K562 (cell line): ENCODE measurements at regions not wholly inside any gene's neighbourhood (a gene's known extent, or its start where the extent isn't known, plus 50 kb on each side); places are given as distances from the start of the nearest gene placed in this dataset.

Experiments used
- BCOR ChIP-seq: fragments of 450-650 bp; IDR thresholded peaks from 2 replicates; pipeline ENCODE4 v1.6.1; 2016
- SAFB2 ChIP-seq: fragments of 200-400 bp; formaldehyde crosslinking; IDR thresholded peaks from 2 replicates; pipeline ENCODE4 v1.6.1; 2018; ENCODE audit warnings: borderline replicate concordance, low read length, low read depth, moderate library complexity; ENCODE audit not compliant: severe bottlenecking
- TF ChIP-seq, protein P1 (sequence below), 2 experiments: IDR thresholded peaks in 1 of 2; conservative IDR thresholded peaks in 1 of 2; 2 replicates each; pipeline ENCODE4 v1.6.1; 2016; ENCODE audit warnings: low read depth in 2 of 2, mild to moderate bottlenecking in 1 of 2, missing compliant biosample characterization in 1 of 2, missing genetic modification characterization in 1 of 2, moderate library complexity in 1 of 2
- TF ChIP-seq, protein P2 (sequence below), 2 experiments: IDR thresholded peaks; 2 replicates each; pipeline ENCODE4 v1.6.1; 2011; ENCODE audit warnings: borderline replicate concordance in 1 of 2, control low read depth in 1 of 2, low read depth in 1 of 2, low read length in 1 of 2, mild to moderate bottlenecking in 1 of 2, mixed read lengths in 1 of 2, moderate library complexity in 1 of 2; ENCODE audit not compliant: insufficient read depth in 1 of 2, insufficient read length in 1 of 2, poor library complexity in 1 of 2, severe bottlenecking in 1 of 2; ENCODE audit errors: extremely low read depth in 1 of 2

DNA sequence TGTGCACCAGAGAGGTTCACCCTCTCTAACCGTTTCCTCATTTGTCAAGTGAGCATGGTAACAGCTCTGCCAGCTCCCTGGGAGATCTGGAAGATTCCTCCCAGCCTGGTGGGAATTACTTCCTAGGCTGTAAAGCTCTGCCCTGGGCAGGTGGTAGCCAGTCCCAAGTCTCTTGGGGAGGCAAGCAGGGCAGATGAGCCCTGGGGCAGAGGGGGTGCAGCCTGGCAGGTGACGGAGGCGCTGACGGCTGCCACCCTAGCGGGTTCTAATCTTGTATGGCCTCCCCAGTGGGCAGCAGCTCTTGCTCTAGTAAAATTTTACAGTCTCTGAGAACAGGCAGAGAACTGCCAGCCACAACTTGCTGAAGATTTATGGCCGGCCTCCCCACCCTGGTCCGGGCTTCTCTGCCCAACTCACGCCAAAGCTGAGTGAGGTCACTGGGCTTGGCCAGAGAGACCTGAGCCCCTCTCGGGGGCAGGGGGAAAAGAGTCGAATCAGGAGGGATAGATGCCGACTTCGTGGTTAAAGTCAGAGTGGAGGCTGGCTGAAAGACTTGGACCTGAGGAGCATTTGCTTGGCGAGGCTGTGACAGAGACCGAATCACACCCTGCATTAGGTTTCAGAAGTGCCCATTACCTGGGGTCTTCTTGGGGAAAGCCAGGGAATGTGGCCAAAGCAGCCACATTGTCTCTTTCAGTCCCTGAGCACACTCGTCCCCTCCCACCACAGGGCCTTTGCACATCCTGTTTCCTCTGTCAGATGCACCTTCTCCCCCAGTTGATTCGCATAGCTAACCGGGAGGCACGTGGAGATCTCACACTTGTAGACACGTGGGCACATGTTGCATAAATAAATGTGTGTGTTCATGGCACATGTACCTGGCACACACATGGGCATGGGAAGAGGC lies 188.2 kb downstream of the MN1 start (continued):
- TF ChIP-seq, protein P1, sequence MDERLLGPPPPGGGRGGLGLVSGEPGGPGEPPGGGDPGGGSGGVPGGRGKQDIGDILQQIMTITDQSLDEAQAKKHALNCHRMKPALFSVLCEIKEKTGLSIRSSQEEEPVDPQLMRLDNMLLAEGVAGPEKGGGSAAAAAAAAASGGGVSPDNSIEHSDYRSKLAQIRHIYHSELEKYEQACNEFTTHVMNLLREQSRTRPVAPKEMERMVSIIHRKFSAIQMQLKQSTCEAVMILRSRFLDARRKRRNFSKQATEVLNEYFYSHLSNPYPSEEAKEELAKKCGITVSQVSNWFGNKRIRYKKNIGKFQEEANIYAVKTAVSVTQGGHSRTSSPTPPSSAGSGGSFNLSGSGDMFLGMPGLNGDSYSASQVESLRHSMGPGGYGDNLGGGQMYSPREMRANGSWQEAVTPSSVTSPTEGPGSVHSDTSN (CRISPR knock-in tag; IDR thresholded peaks at IDR 0.05; ENCODE audit: low read depth), result no peak
- TF ChIP-seq, protein P1 (tag; conservative IDR thresholded peaks at IDR 0.05; ENCODE audit: low read depth), result 0 out of 2 replicates have a peak, but pooled peaks have one; percentile 14
- TF ChIP-seq BCOR (peak; percentile 50; the same call in 1 of the 2 replicates), SAFB2 (no peak)
- TF ChIP-seq, protein P2, sequence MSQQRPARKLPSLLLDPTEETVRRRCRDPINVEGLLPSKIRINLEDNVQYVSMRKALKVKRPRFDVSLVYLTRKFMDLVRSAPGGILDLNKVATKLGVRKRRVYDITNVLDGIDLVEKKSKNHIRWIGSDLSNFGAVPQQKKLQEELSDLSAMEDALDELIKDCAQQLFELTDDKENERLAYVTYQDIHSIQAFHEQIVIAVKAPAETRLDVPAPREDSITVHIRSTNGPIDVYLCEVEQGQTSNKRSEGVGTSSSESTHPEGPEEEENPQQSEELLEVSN (IDR thresholded peaks at IDR 0.05; ENCODE audit: borderline replicate concordance in 1 of 2, extremely low read depth in 1 of 2, insufficient read depth in 1 of 2, insufficient read length in 1 of 2, low read depth in 1 of 2, low read length in 1 of 2, poor library complexity in 1 of 2, severe bottlenecking in 1 of 2), result peak in 1 of 2 experiments; percentile 8
